T1000 (cell line): ENCODE measurements at regions not wholly inside any gene's neighbourhood (a gene's known extent, or its start where the extent isn't known, plus 50 kb on each side); places are given as distances from the start of the nearest gene placed in this dataset.

Experiments
- DNase-seq: peaks from one replicate; lab custom pipeline; 2025; ENCODE audit warnings: mixed read lengths; lab: John Stamatoyannopoulos, UW

GRCh38 chr3:159791336-159791735, 197.3 kb upstream of the IL12A start:
- no peak for DNase-seq

DNA sequence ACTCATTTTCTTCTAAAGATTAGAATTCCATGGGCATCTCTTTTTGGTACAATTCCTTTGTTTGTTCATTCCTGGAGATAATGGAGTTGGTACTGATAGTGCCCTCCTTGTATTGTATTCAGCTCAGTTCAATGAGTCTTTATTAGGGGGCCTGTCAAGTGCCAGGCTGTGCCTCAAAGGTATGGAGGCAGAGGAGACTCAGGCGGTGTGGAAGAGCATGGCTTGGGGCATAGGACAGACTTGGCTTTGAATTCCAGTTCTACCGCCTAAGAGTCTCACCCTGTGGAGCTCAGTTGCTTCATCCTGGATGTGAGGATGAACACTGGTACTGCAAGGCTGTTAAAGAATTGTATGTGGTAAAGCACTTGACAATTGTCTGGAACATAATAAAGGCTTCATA, 196.6 kb upstream of the IL12A start:
- no peak for DNase-seq

- DNase-seq: no peak
These were observed 193.6 kb upstream of the IL12A start for GRCh38 chr3:159795042-159795441.

- DNase-seq: no peak
These were observed 192.9 kb upstream of the IL12A start for GRCh38 chr3:159795681-159796175.

DNA sequence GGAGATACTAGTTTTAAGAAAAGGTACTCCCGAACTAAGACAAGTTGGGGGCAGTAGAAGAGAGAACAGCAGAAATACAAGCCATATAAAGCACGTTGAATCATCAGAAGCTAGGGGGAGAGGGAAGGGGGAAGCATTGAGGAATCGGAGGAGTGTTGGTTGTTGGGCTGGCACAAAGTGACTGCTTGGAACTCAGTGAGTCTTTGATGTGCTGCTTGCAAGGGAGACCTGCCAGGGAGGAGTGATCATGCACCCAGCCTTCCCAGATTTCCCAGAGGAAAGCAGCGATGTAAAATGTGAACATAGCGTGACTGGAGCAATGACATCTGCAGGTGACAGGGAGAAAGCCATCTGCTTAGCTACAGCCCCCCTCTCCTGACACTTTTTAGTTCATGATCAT, 192.4 kb upstream of the IL12A start:
- no peak for DNase-seq

- DNase-seq: no peak
These were observed 191.9 kb upstream of the IL12A start for GRCh38 chr3:159796744-159797143.

DNA sequence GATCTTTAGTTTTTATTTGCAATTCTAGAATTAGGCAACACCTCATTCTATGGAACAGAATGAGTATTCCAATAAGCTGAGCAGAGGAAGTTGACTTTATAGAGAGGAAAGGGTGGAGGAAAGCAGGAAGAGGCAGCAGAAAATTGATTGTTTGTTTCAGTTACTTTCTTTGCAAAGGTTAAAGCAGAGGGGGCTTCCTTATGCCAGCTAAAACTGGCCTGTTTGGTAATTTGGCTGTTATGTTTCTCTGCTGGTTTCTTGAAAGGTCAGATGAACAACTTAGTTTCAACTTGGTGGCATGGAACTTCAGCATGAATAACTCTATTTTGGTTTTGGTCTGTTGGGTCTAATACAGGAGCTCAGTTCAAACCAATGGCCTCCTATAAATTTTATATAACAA, 190.9 kb upstream of the IL12A start:
- no peak for DNase-seq

DNA sequence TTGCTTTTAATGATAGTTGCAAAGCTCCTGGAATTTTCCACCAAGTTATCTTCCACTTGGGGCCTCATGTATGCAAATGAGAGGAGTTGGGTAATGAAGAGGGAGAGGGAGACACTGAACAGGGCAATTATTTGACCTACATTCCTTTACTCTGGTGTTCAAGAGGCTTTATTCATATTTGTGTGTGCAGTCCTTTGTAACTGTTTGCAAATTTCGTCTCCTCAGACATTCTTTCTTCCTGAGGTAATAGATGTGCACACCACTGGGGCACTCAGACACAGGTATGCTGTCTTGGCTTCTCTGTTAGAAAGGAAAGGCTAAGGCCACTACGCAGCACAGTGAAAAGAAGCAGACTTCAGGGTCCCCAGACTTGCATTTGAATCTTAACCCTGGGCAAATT, 189.7 kb upstream of the IL12A start:
- DNase-seq: no peak

GRCh38 chr3:159800434-159801155, 188.0 kb upstream of the IL12A start:
- no peak for DNase-seq

DNA sequence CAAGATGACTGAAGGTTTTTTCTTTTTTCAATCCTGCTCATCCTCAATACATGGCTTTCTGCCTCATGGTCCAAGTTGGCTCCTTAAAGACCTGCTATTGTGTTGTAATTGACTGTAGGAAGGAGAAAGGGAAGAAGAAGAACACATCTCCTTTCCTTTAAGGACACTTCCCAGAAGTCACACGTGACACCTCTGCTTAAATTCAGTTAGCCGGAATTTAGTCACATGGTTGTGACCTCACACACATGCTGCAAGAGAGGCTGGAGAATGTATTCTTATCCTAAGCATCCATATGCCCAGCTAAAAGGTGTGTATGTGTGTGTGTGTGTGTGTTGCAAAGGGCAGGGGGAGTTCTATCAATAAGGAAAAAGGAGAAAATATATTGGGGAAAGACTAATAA, 185.8 kb upstream of the IL12A start:
- DNase-seq: no peak

DNA sequence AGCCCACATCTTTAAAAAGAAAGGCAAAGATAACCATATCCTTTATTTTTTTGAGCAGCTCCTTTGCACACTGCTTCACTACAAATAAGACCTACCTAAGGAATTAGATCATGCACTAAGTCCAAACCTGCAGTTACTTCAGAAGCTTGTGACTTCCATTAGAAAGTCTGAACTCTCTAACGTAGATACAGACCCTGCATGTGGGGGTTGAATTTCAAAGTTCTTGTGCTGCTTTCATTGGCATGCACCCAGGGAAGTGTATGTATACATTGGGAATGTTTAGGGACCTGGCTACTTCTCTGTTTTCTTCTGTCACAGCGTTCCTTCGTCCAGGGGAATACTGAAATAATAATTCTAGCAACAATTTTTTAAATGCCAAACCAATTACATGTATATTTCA, 185.2 kb upstream of the IL12A start:
- DNase-seq: no peak

GRCh38 chr3:159804726-159805410, 183.8 kb upstream of the IL12A start:
- DNase-seq: peak; percentile 51

- DNase-seq: no peak
These were observed 183.2 kb upstream of the IL12A start for GRCh38 chr3:159805411-159805772.

- no peak for DNase-seq
These were observed 182.2 kb upstream of the IL12A start for GRCh38 chr3:159806412-159806811.

GRCh38 chr3:159807137-159808040, 181.2 kb upstream of the IL12A start:
- no peak for DNase-seq

DNA sequence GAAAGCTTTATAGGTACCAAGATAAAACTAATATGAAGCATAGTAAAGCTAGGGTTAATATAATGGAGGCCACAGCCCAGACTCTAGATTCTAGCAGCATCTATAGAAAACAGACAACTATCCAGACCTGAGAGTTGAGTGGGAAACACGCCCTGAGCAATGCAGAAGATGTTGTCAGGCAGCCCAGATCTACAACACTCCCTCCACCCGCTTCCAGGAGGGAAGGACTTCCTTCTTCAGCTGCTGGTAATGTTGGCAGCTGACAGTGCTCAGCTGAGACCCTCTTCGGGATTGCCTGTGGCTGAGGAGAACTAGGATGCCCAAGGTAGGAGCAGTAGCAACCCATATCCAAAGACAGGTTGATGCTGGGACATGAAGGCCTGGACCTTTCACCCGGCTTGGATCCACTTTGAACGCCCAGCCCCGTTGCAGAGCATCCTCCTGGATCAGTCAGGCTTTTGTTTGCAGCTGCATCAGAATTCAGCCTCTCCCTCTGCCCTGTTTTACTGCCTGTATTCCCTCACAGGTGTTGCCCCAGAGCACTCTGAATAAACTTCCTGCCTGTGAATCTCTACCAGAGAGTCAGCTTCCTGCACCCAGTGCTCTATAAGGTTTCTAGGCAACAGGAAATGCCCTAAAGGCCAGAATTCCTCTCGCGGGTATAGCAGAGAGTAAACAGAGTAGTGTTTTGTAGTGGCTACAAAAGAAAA, 174.7 kb upstream of the IL12A start:
- peak; percentile 36 for DNase-seq

DNA sequence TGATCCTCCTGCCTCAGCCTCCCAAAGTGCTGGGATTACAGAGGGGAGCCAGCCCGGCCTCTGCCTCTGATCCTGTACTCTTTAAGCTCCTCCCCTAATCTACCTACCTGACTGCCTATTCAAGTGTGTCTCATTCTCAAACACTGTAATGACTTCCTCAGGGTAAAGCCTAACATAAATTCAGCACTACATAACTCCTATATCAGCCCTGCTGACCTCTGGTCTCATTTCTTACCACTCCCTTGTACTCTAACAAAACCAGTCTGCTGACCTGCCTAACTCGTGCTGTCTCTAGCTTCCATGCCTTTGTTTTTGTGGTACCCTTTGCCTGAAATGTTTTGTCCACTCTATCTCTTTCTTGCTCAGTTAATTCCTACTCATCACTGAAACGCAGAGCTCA, 172.1 kb upstream of the IL12A start:
- DNase-seq: no peak

DNA sequence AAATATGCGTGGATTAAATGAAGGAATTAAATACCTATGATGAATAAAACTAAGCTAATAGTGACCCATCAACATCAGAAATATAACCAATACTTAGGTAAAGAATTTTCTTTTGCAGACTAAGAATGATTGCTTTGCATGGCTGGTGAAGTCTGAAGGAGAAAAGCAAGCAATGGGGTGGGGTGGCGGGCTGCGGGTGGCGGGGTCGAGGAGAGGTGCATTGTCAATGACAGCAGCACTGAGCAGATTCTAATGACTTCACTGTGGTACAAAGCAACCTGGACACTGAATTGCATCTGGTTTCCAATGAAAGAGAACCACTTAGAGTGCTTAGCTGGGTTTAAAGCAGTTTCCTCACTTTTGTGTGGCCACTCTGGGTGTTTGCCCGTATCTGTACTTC, 171.5 kb upstream of the IL12A start:
- no peak for DNase-seq

- DNase-seq: no peak
These were observed 171.1 kb upstream of the IL12A start for GRCh38 chr3:159817571-159817970.

GRCh38 chr3:159818399-159818798, 170.2 kb upstream of the IL12A start:
- no peak for DNase-seq

DNA sequence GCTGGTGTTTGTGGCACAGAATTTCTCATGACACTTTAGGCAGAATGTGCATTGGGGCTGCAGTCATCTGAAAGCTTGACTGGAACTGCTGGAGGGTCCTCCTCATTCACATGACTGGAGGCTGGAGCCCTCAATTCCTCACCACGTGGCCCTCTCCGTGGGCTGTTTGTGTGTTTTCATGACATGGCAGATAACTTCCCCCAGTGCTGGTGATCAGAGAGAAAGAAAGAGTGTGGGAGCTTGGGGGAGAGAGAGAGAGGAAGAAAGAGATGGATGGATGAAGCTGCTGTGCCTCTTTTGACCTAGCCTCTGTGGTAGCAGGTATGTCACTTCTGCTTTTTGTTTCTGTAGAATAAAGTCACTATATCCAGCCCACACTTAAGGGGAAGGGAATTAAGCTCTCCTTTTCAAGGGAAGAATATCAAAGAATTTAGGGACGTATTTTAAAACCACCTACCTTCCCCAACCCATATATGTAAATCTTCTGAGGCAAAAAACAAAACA, 169.6 kb upstream of the IL12A start:
- DNase-seq: no peak

DNA sequence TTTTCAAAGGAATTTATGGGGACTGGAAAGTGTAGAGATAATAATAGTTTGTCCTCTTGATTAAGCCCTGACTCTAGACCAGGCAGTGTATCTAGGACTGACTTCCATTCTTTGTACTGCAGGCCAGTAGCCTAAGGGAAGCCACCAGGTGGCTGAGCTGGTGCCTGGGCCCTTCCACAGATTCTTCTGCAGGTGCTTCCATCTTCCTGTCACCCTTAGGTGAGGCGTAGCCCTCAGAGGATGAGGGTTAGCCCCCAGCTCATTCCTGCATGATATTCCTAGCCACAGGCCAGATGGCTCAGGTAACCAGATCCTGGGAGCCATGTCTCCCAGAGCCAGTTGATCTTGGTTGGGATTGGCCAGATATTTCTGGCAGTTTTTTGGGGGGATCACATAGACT, 169.0 kb upstream of the IL12A start:
- DNase-seq: no peak
